Neuronal stem cell (in vitro differentiated cells): ENCODE measurements at regions not wholly inside any gene's neighbourhood (a gene's known extent, or its start where the extent isn't known, plus 50 kb on each side); places are given as distances from the start of the nearest gene placed in this dataset.
A peak's percentile ranks its signal among the peaks of the same experiment; 100 is the strongest.

Experiments used
- DNase-seq: peaks from one replicate; pipeline ENCODE4 v3.0.0-alpha.2; 2013; ENCODE audit warnings: low spot score
- H2AFZ ChIP-seq: one replicate; pipeline ENCODE4 v1.6.1; 2013; ENCODE audit warnings: mild to moderate bottlenecking, low read length, inconsistent platforms
- H2AK5ac ChIP-seq: 2 replicates; pipeline ENCODE4 v1.6.1; 2013; ENCODE audit warnings: low read depth, mild to moderate bottlenecking, inconsistent platforms, low read length, moderate library complexity, mixed read lengths
- H2BK120ac ChIP-seq: 2 replicates; pipeline ENCODE4 v1.6.1; 2013; ENCODE audit warnings: low read depth, mild to moderate bottlenecking, inconsistent platforms, low read length, moderate library complexity, mixed read lengths
- H2BK12ac ChIP-seq: one replicate; pipeline ENCODE4 v1.6.1; 2013; ENCODE audit warnings: low read length, inconsistent platforms
- H2BK15ac ChIP-seq: 2 replicates; pipeline ENCODE4 v1.6.1; 2013; ENCODE audit warnings: mild to moderate bottlenecking, low read length, inconsistent platforms, mixed read lengths
- H2BK5ac ChIP-seq: one replicate; pipeline ENCODE4 v1.6.1; 2013; ENCODE audit warnings: inconsistent platforms, mild to moderate bottlenecking, low read length, moderate library complexity
- H3K14ac ChIP-seq: one replicate; pipeline ENCODE4 v1.6.1; 2013; ENCODE audit warnings: low read length, inconsistent platforms
- H3K18ac ChIP-seq: 2 replicates; pipeline ENCODE4 v1.6.1; 2013; ENCODE audit warnings: low read length, inconsistent platforms
- H3K23ac ChIP-seq: 2 replicates; pipeline ENCODE4 v1.6.1; 2013; ENCODE audit warnings: low read depth, mild to moderate bottlenecking, mixed read lengths, low read length, inconsistent platforms; ENCODE audit not compliant: poor library complexity
- H3K27ac ChIP-seq: replicated peaks from 3 replicates; pipeline ENCODE4 v1.5.1; 2013; ENCODE audit warnings: low read length, inconsistent platforms
- H3K27me3 ChIP-seq, 3 experiments: 2 replicates each; pipeline ENCODE4 v1.6.1; 2013; ENCODE audit warnings: low read length in 3 of 3, mild to moderate bottlenecking in 2 of 3, inconsistent platforms in 1 of 3, low read depth in 1 of 3, mixed read lengths in 1 of 3, moderate library complexity in 1 of 3; ENCODE audit not compliant: control insufficient read depth in 3 of 3, insufficient read depth in 3 of 3
- H3K36me3 ChIP-seq, 2 donors: replicated peaks in 1 of 2; 2 replicates each; pipeline ENCODE4 v1.6.1; 2013; ENCODE audit warnings: low read length in 2 of 2; ENCODE audit not compliant: control insufficient read depth in 2 of 2, insufficient read depth in 2 of 2
- H3K4ac ChIP-seq: 2 replicates; pipeline ENCODE4 v1.6.1; 2013; ENCODE audit warnings: inconsistent platforms, mild to moderate bottlenecking, low read length, moderate library complexity
- H3K4me1 ChIP-seq, 2 donors: 1 replicate in 1 of 2; 2 replicates in 1 of 2; pipeline ENCODE4 v1.6.1; 2013; ENCODE audit warnings: low read length in 2 of 2, low read depth in 1 of 2; ENCODE audit not compliant: control insufficient read depth in 2 of 2, insufficient read depth in 1 of 2
- H3K4me2 ChIP-seq: one replicate; pipeline ENCODE4 v1.6.1; 2013; ENCODE audit warnings: mild to moderate bottlenecking, low read length, inconsistent platforms; ENCODE audit not compliant: insufficient read depth, poor library complexity, severe bottlenecking
- H3K4me3 ChIP-seq, 2 donors: 2 replicates each; pipeline ENCODE4 v1.5.1; 2013; ENCODE audit warnings: low read length in 2 of 2, mild to moderate bottlenecking in 2 of 2, inconsistent platforms in 1 of 2, moderate library complexity in 1 of 2
- H3K79me1 ChIP-seq: one replicate; pipeline ENCODE4 v1.6.1; 2013; ENCODE audit warnings: low read depth, mild to moderate bottlenecking, inconsistent platforms, low read length, moderate library complexity
- H3K9ac ChIP-seq: one replicate; pipeline ENCODE4 v1.6.1; 2013; ENCODE audit warnings: mild to moderate bottlenecking, low read depth, low read length, inconsistent platforms; ENCODE audit not compliant: poor library complexity
- H3K9me3 ChIP-seq, 2 donors: replicated peaks in 1 of 2; 2 replicates each; pipeline versions ENCODE3 to v1.6.1; 2013; ENCODE audit warnings: low read length in 2 of 2, mild to moderate bottlenecking in 2 of 2, inconsistent platforms in 1 of 2, low read depth in 1 of 2, mixed read lengths in 1 of 2, moderate library complexity in 1 of 2; ENCODE audit not compliant: control insufficient read depth in 2 of 2, insufficient read depth in 1 of 2
- H4K8ac ChIP-seq: one replicate; pipeline ENCODE4 v1.6.1; 2013; ENCODE audit warnings: low read depth, mild to moderate bottlenecking, inconsistent platforms, low read length, moderate library complexity
- H4K91ac ChIP-seq: one replicate; pipeline ENCODE4 v1.6.1; 2013; ENCODE audit warnings: low read length, low read depth, mild to moderate bottlenecking, inconsistent platforms; ENCODE audit not compliant: poor library complexity
- WGBS, 2 donors: extraction: QIAGEN DNeasy Blood & Tissue Kit; methylation state at CpG; one replicate each; pipeline ENCODE4 v1.1.7; 2013; ENCODE audit warnings: missing lambda C conversion rate in 2 of 2, mixed read lengths in 1 of 2; ENCODE audit not compliant: insufficient read length in 2 of 2, insufficient replicate concordance in 1 of 2; ENCODE audit errors: extremely low coverage in 2 of 2; 5-methylcytosine and 5-hydroxymethylcytosine counted together

DNA sequence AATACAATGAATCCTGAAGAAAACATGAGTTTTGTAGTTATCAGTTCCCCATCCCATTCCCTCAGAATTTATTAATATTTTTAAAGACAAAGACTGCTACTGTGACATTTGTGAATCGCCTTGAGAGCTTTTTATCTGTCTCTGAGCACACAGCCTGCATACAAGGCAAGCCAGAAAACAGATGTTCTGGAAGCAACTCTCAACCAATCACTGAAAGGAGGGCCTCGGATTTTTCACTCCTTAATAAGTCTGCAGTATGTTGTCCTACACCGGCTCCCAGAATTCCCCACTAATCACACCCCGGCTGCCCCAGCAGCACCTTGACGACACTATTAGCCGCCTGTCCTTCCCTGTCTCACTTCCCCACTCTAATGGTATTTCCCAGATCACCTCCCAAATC lies 138.5 kb downstream of the ZNF621 start:
- Histone ChIP-seq H3K27me3 (no peaks in the 10 kb centered on the region), H3K4me3 (no peak overlapping the region), H3K79me1 (no peaks in the 10 kb centered on the region), H3K27ac (no peak overlapping the region), H2BK15ac (no peak overlapping the region), H4K91ac (no peak overlapping the region), H3K4ac (no peak overlapping the region), H3K9ac (no peak overlapping the region), H3K18ac (no peak overlapping the region), H4K8ac (no peak overlapping the region), H3K14ac (no peak overlapping the region), H3K4me2 (no peak overlapping the region), H3K4me1 (peaks cover 0 to 2% of the 10 kb centered on the region in 2 donors), H2BK5ac (no peak overlapping the region), H2BK120ac (no peak overlapping the region), H3K9me3 (no peaks in the 10 kb centered on the region), H2AK5ac (no peak overlapping the region), H3K23ac (no peak overlapping the region), H2AFZ (no peak overlapping the region), H3K36me3 (no peaks in the 10 kb centered on the region), H2BK12ac (no peak overlapping the region)
- no CpG with 5 or more reads among the region's 6 CpGs for WGBS, 2 donors
- no peak for DNase-seq

DNA sequence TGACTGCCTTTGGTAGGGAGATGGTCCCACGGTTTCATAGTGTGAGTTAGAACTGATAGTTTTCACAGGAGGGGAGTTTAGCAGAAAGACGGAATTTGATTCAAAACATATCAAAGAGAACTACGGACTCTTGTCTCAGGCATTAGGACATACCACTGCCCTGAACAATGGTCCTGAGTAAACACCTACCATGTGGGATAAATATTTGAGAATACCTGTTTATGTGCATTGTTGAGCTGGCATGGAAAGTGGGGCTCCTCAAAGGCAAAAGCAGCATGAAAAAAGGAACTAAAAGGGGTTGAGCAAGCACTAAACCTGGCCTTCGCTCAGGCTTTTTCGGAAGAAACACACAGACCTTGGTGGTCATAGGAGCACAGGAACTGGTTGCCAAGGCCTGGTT lies 144.4 kb downstream of the ZNF621 start:
- H3K9me3 ChIP-seq, result no peaks in the 10 kb centered on the region
- H2AK5ac ChIP-seq, result no peak overlapping the region
- no peak overlapping the region for H2BK12ac ChIP-seq
- no peak overlapping the region for H2BK15ac ChIP-seq
- no peak overlapping the region for H3K27ac ChIP-seq
- H3K4me2 ChIP-seq, result no peak overlapping the region
- H3K4me1 ChIP-seq, result peaks cover 0 to 2% of the 10 kb centered on the region in 2 donors
- H2BK5ac ChIP-seq, result no peak overlapping the region
- no peak overlapping the region for H3K4me3 ChIP-seq
- no peak overlapping the region for H2BK120ac ChIP-seq
- H3K36me3 ChIP-seq, result no peaks in the 10 kb centered on the region
- no peak overlapping the region for H3K9ac ChIP-seq
- no peaks in the 10 kb centered on the region for H3K27me3 ChIP-seq
- H2AFZ ChIP-seq, result no peak overlapping the region
- no peak overlapping the region for H4K91ac ChIP-seq
- no peaks in the 10 kb centered on the region for H3K79me1 ChIP-seq
- no peak for DNase-seq
- H3K18ac ChIP-seq, result no peak overlapping the region
- H3K14ac ChIP-seq, result no peak overlapping the region
- WGBS, 2 donors, result no CpG with 5 or more reads among the region's 5 CpGs
- H4K8ac ChIP-seq, result no peak overlapping the region
- no peak overlapping the region for H3K23ac ChIP-seq
- no peak overlapping the region for H3K4ac ChIP-seq

DNA sequence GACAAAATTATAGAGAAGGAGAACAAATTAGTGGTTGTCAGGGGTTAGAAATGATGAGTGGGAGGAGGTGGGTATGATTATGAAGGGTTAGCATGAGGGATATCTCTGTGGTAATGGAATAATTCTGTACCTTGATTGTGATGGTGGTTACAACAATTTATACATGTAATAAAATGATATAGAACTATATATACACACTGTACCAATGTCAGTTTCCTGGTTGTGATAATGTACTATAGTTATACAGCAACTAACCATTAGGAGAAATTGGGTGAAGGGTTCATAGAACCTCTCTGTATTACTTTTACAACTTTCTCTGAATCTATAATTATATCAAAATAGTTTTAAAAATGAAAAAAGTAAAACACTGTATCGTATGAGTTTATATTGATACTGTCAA lies 148.1 kb downstream of the ZNF621 start:
- H3K27ac ChIP-seq, result no peak overlapping the region
- no peak overlapping the region for H2AK5ac ChIP-seq
- no peak overlapping the region for H3K4me2 ChIP-seq
- H3K4ac ChIP-seq, result no peak overlapping the region
- H4K8ac ChIP-seq, result no peak overlapping the region
- no peak overlapping the region for H3K18ac ChIP-seq
- no peak overlapping the region for H3K14ac ChIP-seq
- H3K36me3 ChIP-seq, result no peaks in the 10 kb centered on the region
- no peaks in the 10 kb centered on the region for H3K9me3 ChIP-seq
- H2BK15ac ChIP-seq, result no peak overlapping the region
- no peak overlapping the region for H2AFZ ChIP-seq
- DNase-seq, result no peak
- H2BK5ac ChIP-seq, result no peak overlapping the region
- no peak overlapping the region for H3K23ac ChIP-seq
- H2BK12ac ChIP-seq, result no peak overlapping the region
- H3K27me3 ChIP-seq, result no peaks in the 10 kb centered on the region
- H3K9ac ChIP-seq, result no peak overlapping the region
- no peaks in the 10 kb centered on the region for H3K79me1 ChIP-seq
- no CpG with 5 or more reads among the region's 1 CpG for WGBS, 2 donors
- no peak overlapping the region for H3K4me3 ChIP-seq
- H4K91ac ChIP-seq, result no peak overlapping the region
- H2BK120ac ChIP-seq, result no peak overlapping the region
- peaks cover 0 to 7% of the 10 kb centered on the region in 2 donors for H3K4me1 ChIP-seq

GRCh38 chr3:40677321-40677720 lies 152.6 kb downstream of the ZNF621 start:
- H2AK5ac ChIP-seq, result no peak overlapping the region
- no peak overlapping the region for H3K4me2 ChIP-seq
- H2BK15ac ChIP-seq, result no peak overlapping the region
- H3K4me1 ChIP-seq, result peaks cover 0 to 10% of the 10 kb centered on the region in 2 donors
- H3K27ac ChIP-seq, result peak overlapping the region; percentile 39
- H3K27me3 ChIP-seq, result no peaks in the 10 kb centered on the region
- H2BK120ac ChIP-seq, result no peak overlapping the region
- no peak overlapping the region for H3K4me3 ChIP-seq
- H4K91ac ChIP-seq, result no peak overlapping the region
- no CpG with 5 or more reads among the region's 3 CpGs for WGBS, 2 donors
- no peaks in the 10 kb centered on the region for H3K36me3 ChIP-seq
- H3K23ac ChIP-seq, result no peak overlapping the region
- H4K8ac ChIP-seq, result no peak overlapping the region
- no peak overlapping the region for H3K9ac ChIP-seq
- no peak for DNase-seq
- no peaks in the 10 kb centered on the region for H3K79me1 ChIP-seq
- H3K18ac ChIP-seq, result no peak overlapping the region
- H2AFZ ChIP-seq, result no peak overlapping the region
- H3K9me3 ChIP-seq, result no peaks in the 10 kb centered on the region
- no peak overlapping the region for H3K4ac ChIP-seq
- H2BK12ac ChIP-seq, result no peak overlapping the region
- no peak overlapping the region for H3K14ac ChIP-seq
- H2BK5ac ChIP-seq, result no peak overlapping the region
